ENCODE measurements at regions not wholly inside any gene's neighbourhood (a gene's known extent, or its start where the extent isn't known, plus 50 kb on each side); places are given as distances from the start of the nearest gene placed in this dataset.

- TF ChIP-seq REST (IDR thresholded peaks at IDR 0.05; ENCODE audit: unreplicated experiment), result no peak
These were observed 67.7 kb upstream of the IL2 start (continued) for GRCh38 chr4:122524176-122524575.

- Histone ChIP-seq H3F3A (replicated peaks; ENCODE audit: low read depth) (no peaks in the 10 kb centered on the region), H3K79me2 (replicated peaks; ENCODE audit: insufficient read depth) (no peaks in the 10 kb centered on the region), H3K4me1 (ENCODE audit: insufficient read depth) (no peaks in the 10 kb centered on the region), H3K27me3 (ENCODE audit: insufficient read depth) (no peaks in the 10 kb centered on the region), H3K36me3 (ENCODE audit: insufficient read depth) (no peaks in the 10 kb centered on the region), H2AFZ (no peak overlapping the region), H4K20me1 (replicated peaks; ENCODE audit: insufficient read depth) (no peaks in the 10 kb centered on the region), H3K4me3 (no peak overlapping the region), H3K4me2 (no peak overlapping the region), H3K9me2 (ENCODE audit: insufficient read depth) (peaks cover 3% of the 10 kb centered on the region; the same call in 1 of the 2 replicates), H3K27ac (ENCODE audit: low read depth) (no peak overlapping the region)
- Mint-ChIP-seq H3K36me3 (ENCODE audit: low read depth) (no peaks in the 10 kb centered on the region), H3K9me3 (peaks cover 10% of the 10 kb centered on the region; the same call in 2 of the 3 replicates), H3K27ac (no peak overlapping the region), H3K4me3 (no peak overlapping the region), H3K27me3 (ENCODE audit: insufficient read depth, low read depth, poor library complexity) (no peaks in the 10 kb centered on the region), H3K4me1 (no peaks in the 10 kb centered on the region)
- DNase-seq (ENCODE audit: low spot score), result no peak
- ATAC-seq, result no peak
- TF ChIP-seq ZNF462 (CRISPR knock-in tag; IDR thresholded peaks at IDR 0.05), result no peak
- no peak for TF ChIP-seq ZNF114 (CRISPR knock-in tag; IDR thresholded peaks at IDR 0.05)
- TF ChIP-seq NANOG (IDR thresholded peaks at IDR 0.05; ENCODE audit: borderline replicate concordance), result no peak
- TF ChIP-seq ETS1 (IDR thresholded peaks at IDR 0.05), result no peak
- TF ChIP-seq ZNF331 (CRISPR knock-in tag; IDR thresholded peaks at IDR 0.05; ENCODE audit: low read depth), result no peak
- TF ChIP-seq JUNB (IDR thresholded peaks at IDR 0.05; ENCODE audit: unreplicated experiment), result no peak
- TF ChIP-seq REST (IDR thresholded peaks at IDR 0.05; ENCODE audit: unreplicated experiment), result no peak
- no peak for TF ChIP-seq POLR2AphosphoS5 (IDR thresholded peaks at IDR 0.05; ENCODE audit: low read depth)
- no peak for TF ChIP-seq EZH2 (IDR thresholded peaks at IDR 0.05; ENCODE audit: low read depth, unreplicated experiment)
- no peak for TF ChIP-seq STAT1 (IDR thresholded peaks at IDR 0.05; ENCODE audit: unreplicated experiment)
- TF ChIP-seq CREB1 (CRISPR knock-in tag; IDR thresholded peaks at IDR 0.05; ENCODE audit: low read depth), result no peak
- TF ChIP-seq EZH2phosphoT487 (IDR thresholded peaks at IDR 0.05; ENCODE audit: unreplicated experiment), result no peak
These were observed 66.4 kb upstream of the IL2 start for GRCh38 chr4:122522944-122523343.
